Glutamatergic neuron (in vitro differentiated cells): ENCODE measurements at regions not wholly inside any gene's neighbourhood (a gene's known extent, or its start where the extent isn't known, plus 50 kb on each side); places are given as distances from the start of the nearest gene placed in this dataset.
"Not testable (repeated sequence)": the region's sequence is repeated elsewhere in the genome, so short reads cannot be mapped to it uniquely, and the experiment has no call there.

Experiments
- DNase-seq: peaks from one replicate; pipeline ENCODE4 v3.0.0; 2022
- H3K27ac Mint-ChIP-seq: one replicate; pipeline ENCODE4 v1.8.0; 2020; ENCODE audit warnings: mild to moderate bottlenecking, mixed read lengths, inconsistent platforms; ENCODE audit not compliant: unreplicated experiment
- H3K27me3 Mint-ChIP-seq: one replicate; pipeline ENCODE4 v1.8.0; 2020; ENCODE audit warnings: mild to moderate bottlenecking, moderate library complexity, mixed read lengths, inconsistent platforms; ENCODE audit not compliant: unreplicated experiment
- H3K36me3 Mint-ChIP-seq: one replicate; pipeline ENCODE4 v1.8.0; 2020; ENCODE audit warnings: mild to moderate bottlenecking, mixed read lengths, inconsistent platforms; ENCODE audit not compliant: unreplicated experiment
- H3K4me1 Mint-ChIP-seq: one replicate; pipeline ENCODE4 v1.8.0; 2020; ENCODE audit warnings: mild to moderate bottlenecking, low read depth, mixed read lengths, inconsistent platforms; ENCODE audit not compliant: unreplicated experiment
- H3K4me3 Mint-ChIP-seq: one replicate; pipeline ENCODE4 v1.8.0; 2020; ENCODE audit warnings: mild to moderate bottlenecking, mixed read lengths, inconsistent platforms; ENCODE audit not compliant: unreplicated experiment
- H3K9me3 Mint-ChIP-seq: one replicate; pipeline ENCODE4 v1.8.0; 2020; ENCODE audit warnings: mild to moderate bottlenecking, moderate library complexity, mixed read lengths, inconsistent platforms; ENCODE audit not compliant: unreplicated experiment

- not testable (repeated sequence) for H3K4me3 Mint-ChIP-seq, DNase-seq, H3K9me3 Mint-ChIP-seq, H3K36me3 Mint-ChIP-seq, H3K27me3 Mint-ChIP-seq, H3K27ac Mint-ChIP-seq, H3K4me1 Mint-ChIP-seq
These were observed 5423.2 kb upstream of the TPTE start for GRCh38 chr21:5098010-5098743.

- H3K27ac Mint-ChIP-seq, H3K4me3 Mint-ChIP-seq, H3K4me1 Mint-ChIP-seq, H3K27me3 Mint-ChIP-seq, H3K36me3 Mint-ChIP-seq, H3K9me3 Mint-ChIP-seq, DNase-seq: not testable (repeated sequence)
These were observed 5420.7 kb upstream of the TPTE start for GRCh38 chr21:5100604-5101174.

- not testable (repeated sequence) for H3K9me3 Mint-ChIP-seq, H3K4me1 Mint-ChIP-seq, H3K27ac Mint-ChIP-seq, H3K36me3 Mint-ChIP-seq, H3K4me3 Mint-ChIP-seq, DNase-seq, H3K27me3 Mint-ChIP-seq
These were observed 5419.6 kb upstream of the TPTE start for GRCh38 chr21:5101749-5102148.

GRCh38 chr21:5103880-5104561 is 5417.4 kb upstream of the TPTE start:
- not testable (repeated sequence) for H3K36me3 Mint-ChIP-seq, H3K27ac Mint-ChIP-seq

GRCh38 chr21:5104562-5104928 is 5416.8 kb upstream of the TPTE start:
- not testable (repeated sequence) for H3K4me1 Mint-ChIP-seq, H3K27me3 Mint-ChIP-seq, H3K27ac Mint-ChIP-seq, H3K36me3 Mint-ChIP-seq, H3K4me3 Mint-ChIP-seq, H3K9me3 Mint-ChIP-seq, DNase-seq

More at GRCh38 chr21:5103880-5104561, 5417.4 kb upstream of the TPTE start:
- DNase-seq, H3K27me3 Mint-ChIP-seq, H3K4me3 Mint-ChIP-seq, H3K9me3 Mint-ChIP-seq, H3K4me1 Mint-ChIP-seq: not testable (repeated sequence)

- not testable (repeated sequence) for H3K9me3 Mint-ChIP-seq, H3K36me3 Mint-ChIP-seq, H3K4me3 Mint-ChIP-seq, H3K4me1 Mint-ChIP-seq, DNase-seq, H3K27ac Mint-ChIP-seq, H3K27me3 Mint-ChIP-seq
These were observed 5415.3 kb upstream of the TPTE start for GRCh38 chr21:5105939-5106708.

- DNase-seq, H3K4me1 Mint-ChIP-seq, H3K27me3 Mint-ChIP-seq, H3K4me3 Mint-ChIP-seq, H3K27ac Mint-ChIP-seq, H3K36me3 Mint-ChIP-seq, H3K9me3 Mint-ChIP-seq: not testable (repeated sequence)
These were observed 5414.5 kb upstream of the TPTE start for GRCh38 chr21:5106767-5107464.

GRCh38 chr21:5107637-5108036 is 5413.7 kb upstream of the TPTE start:
- H3K4me3 Mint-ChIP-seq, DNase-seq, H3K27ac Mint-ChIP-seq, H3K9me3 Mint-ChIP-seq, H3K27me3 Mint-ChIP-seq, H3K4me1 Mint-ChIP-seq, H3K36me3 Mint-ChIP-seq: not testable (repeated sequence)

- not testable (repeated sequence) for H3K4me3 Mint-ChIP-seq, H3K27me3 Mint-ChIP-seq, H3K9me3 Mint-ChIP-seq, DNase-seq, H3K36me3 Mint-ChIP-seq, H3K4me1 Mint-ChIP-seq, H3K27ac Mint-ChIP-seq
These were observed 5413.2 kb upstream of the TPTE start for GRCh38 chr21:5108048-5108775.

- not testable (repeated sequence) for H3K27me3 Mint-ChIP-seq, DNase-seq, H3K4me3 Mint-ChIP-seq, H3K9me3 Mint-ChIP-seq, H3K4me1 Mint-ChIP-seq, H3K36me3 Mint-ChIP-seq, H3K27ac Mint-ChIP-seq
These were observed 5410.2 kb upstream of the TPTE start for GRCh38 chr21:5111197-5111596.

GRCh38 chr21:5113092-5113491 is 5408.3 kb upstream of the TPTE start:
- H3K36me3 Mint-ChIP-seq, H3K4me3 Mint-ChIP-seq, H3K27ac Mint-ChIP-seq, H3K4me1 Mint-ChIP-seq, H3K9me3 Mint-ChIP-seq, DNase-seq, H3K27me3 Mint-ChIP-seq: not testable (repeated sequence)
